GM21717 (cell line): ENCODE measurements at regions not wholly inside any gene's neighbourhood (a gene's known extent, or its start where the extent isn't known, plus 50 kb on each side); places are given as distances from the start of the nearest gene placed in this dataset.

Experiments used
- ATAC-seq: cut with Tn5 transposase; IDR thresholded peaks from one replicate; pipeline ENCODE4 v1.9.1; 2021; ENCODE audit warnings: mild to moderate bottlenecking, moderate library complexity; ENCODE audit not compliant: unreplicated experiment

GRCh38 chr16:31700530-31701388 is 172.8 kb upstream of the ZNF267 start:
- peak; percentile 23 for ATAC-seq

GRCh38 chr16:31701734-31702133 is 171.9 kb upstream of the ZNF267 start:
- ATAC-seq, result no peak

GRCh38 chr16:31702796-31703195 is 170.8 kb upstream of the ZNF267 start:
- ATAC-seq, result no peak

- ATAC-seq, result no peak
Observed at GRCh38 chr16:31703526-31704128, 170.0 kb upstream of the ZNF267 start.

GRCh38 chr16:31704138-31704537 is 169.5 kb upstream of the ZNF267 start:
- ATAC-seq, result no peak

- ATAC-seq, result no peak
Observed at GRCh38 chr16:31705371-31705770, 168.2 kb upstream of the ZNF267 start.

GRCh38 chr16:31706318-31706717 is 167.3 kb upstream of the ZNF267 start:
- ATAC-seq, result no peak

- no peak for ATAC-seq
Observed at GRCh38 chr16:31706925-31707324, 166.7 kb upstream of the ZNF267 start.

GRCh38 chr16:31707743-31708335 is 165.8 kb upstream of the ZNF267 start:
- no peak for ATAC-seq

GRCh38 chr16:31708348-31708747 is 165.3 kb upstream of the ZNF267 start:
- ATAC-seq, result no peak

- ATAC-seq, result no peak
Observed at GRCh38 chr16:31709181-31709580, 164.4 kb upstream of the ZNF267 start.

- ATAC-seq, result no peak
Observed at GRCh38 chr16:31710134-31710533, 163.5 kb upstream of the ZNF267 start.

- no peak for ATAC-seq
Observed at GRCh38 chr16:31710880-31711279, 162.7 kb upstream of the ZNF267 start.

- ATAC-seq, result no peak
Observed at GRCh38 chr16:31711344-31711845, 162.2 kb upstream of the ZNF267 start.

GRCh38 chr16:31712064-31712540 is 161.5 kb upstream of the ZNF267 start:
- ATAC-seq, result no peak

- peak; percentile 92 for ATAC-seq
Observed at GRCh38 chr16:31713071-31713944, 160.3 kb upstream of the ZNF267 start.

- no peak for ATAC-seq
Observed at GRCh38 chr16:31713945-31714902, 159.4 kb upstream of the ZNF267 start.

GRCh38 chr16:31714903-31715504 is 158.6 kb upstream of the ZNF267 start:
- no peak for ATAC-seq

GRCh38 chr16:31715915-31716314 is 157.7 kb upstream of the ZNF267 start:
- no peak for ATAC-seq
